ENCODE measurements at regions not wholly inside any gene's neighbourhood (a gene's known extent, or its start where the extent isn't known, plus 50 kb on each side); places are given as distances from the start of the nearest gene placed in this dataset.

DNA sequence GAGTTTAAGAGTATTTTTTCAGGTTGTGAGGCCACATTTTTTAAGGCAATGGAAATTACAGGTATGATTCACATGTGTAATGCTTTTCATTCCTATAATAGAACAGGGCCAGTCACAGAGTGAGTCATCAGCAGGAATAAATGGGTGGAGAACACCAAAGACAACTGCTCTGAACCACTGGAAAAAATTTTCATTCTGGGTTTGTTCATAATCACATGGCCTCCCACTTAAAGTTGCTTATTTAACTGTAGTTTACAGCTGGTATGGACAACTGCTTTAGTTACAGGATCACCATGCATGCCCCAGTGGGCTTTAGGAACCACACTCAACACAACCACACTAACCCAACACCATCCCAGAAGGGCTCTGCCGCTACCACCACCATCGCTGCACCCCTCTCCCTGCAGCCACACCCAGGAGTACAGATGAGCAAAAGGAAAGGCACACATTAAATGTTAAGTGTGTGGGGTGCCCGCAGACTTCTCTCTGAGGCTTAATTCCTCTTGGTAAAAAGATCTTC, 107.0 kb upstream of the DST start:
- Mint-ChIP-seq H3K4me3 (no peak overlapping the region), H3K9me3 (no peaks in the 10 kb centered on the region), H3K36me3 (ENCODE audit: low read depth) (no peaks in the 10 kb centered on the region), H3K27me3 (ENCODE audit: insufficient read depth, low read depth, poor library complexity) (peaks cover 6% of the 10 kb centered on the region), H3K27ac (peak overlapping the region; percentile 43; the same call in 1 of the 2 replicates), H3K4me1 (peaks cover 78% of the 10 kb centered on the region)
- Histone ChIP-seq H4K20me1 (replicated peaks; ENCODE audit: insufficient read depth) (no peaks in the 10 kb centered on the region), H3K36me3 (ENCODE audit: insufficient read depth) (no peaks in the 10 kb centered on the region), H3K79me2 (replicated peaks; ENCODE audit: insufficient read depth) (peaks cover 93% of the 10 kb centered on the region), H3K4me1 (ENCODE audit: insufficient read depth) (peaks cover 73% of the 10 kb centered on the region), H3F3A (replicated peaks; ENCODE audit: low read depth) (no peaks in the 10 kb centered on the region), H3K27me3 (ENCODE audit: insufficient read depth) (no peaks in the 10 kb centered on the region), H3K4me3 (no peak overlapping the region), H3K9me2 (ENCODE audit: insufficient read depth) (no peaks in the 10 kb centered on the region), H3K4me2 (no peak overlapping the region), H2AFZ (no peak overlapping the region), H3K27ac (ENCODE audit: low read depth) (no peak overlapping the region)
- ATAC-seq: no peak
- no peak for DNase-seq (ENCODE audit: low spot score)
- TF ChIP-seq, protein P1, sequence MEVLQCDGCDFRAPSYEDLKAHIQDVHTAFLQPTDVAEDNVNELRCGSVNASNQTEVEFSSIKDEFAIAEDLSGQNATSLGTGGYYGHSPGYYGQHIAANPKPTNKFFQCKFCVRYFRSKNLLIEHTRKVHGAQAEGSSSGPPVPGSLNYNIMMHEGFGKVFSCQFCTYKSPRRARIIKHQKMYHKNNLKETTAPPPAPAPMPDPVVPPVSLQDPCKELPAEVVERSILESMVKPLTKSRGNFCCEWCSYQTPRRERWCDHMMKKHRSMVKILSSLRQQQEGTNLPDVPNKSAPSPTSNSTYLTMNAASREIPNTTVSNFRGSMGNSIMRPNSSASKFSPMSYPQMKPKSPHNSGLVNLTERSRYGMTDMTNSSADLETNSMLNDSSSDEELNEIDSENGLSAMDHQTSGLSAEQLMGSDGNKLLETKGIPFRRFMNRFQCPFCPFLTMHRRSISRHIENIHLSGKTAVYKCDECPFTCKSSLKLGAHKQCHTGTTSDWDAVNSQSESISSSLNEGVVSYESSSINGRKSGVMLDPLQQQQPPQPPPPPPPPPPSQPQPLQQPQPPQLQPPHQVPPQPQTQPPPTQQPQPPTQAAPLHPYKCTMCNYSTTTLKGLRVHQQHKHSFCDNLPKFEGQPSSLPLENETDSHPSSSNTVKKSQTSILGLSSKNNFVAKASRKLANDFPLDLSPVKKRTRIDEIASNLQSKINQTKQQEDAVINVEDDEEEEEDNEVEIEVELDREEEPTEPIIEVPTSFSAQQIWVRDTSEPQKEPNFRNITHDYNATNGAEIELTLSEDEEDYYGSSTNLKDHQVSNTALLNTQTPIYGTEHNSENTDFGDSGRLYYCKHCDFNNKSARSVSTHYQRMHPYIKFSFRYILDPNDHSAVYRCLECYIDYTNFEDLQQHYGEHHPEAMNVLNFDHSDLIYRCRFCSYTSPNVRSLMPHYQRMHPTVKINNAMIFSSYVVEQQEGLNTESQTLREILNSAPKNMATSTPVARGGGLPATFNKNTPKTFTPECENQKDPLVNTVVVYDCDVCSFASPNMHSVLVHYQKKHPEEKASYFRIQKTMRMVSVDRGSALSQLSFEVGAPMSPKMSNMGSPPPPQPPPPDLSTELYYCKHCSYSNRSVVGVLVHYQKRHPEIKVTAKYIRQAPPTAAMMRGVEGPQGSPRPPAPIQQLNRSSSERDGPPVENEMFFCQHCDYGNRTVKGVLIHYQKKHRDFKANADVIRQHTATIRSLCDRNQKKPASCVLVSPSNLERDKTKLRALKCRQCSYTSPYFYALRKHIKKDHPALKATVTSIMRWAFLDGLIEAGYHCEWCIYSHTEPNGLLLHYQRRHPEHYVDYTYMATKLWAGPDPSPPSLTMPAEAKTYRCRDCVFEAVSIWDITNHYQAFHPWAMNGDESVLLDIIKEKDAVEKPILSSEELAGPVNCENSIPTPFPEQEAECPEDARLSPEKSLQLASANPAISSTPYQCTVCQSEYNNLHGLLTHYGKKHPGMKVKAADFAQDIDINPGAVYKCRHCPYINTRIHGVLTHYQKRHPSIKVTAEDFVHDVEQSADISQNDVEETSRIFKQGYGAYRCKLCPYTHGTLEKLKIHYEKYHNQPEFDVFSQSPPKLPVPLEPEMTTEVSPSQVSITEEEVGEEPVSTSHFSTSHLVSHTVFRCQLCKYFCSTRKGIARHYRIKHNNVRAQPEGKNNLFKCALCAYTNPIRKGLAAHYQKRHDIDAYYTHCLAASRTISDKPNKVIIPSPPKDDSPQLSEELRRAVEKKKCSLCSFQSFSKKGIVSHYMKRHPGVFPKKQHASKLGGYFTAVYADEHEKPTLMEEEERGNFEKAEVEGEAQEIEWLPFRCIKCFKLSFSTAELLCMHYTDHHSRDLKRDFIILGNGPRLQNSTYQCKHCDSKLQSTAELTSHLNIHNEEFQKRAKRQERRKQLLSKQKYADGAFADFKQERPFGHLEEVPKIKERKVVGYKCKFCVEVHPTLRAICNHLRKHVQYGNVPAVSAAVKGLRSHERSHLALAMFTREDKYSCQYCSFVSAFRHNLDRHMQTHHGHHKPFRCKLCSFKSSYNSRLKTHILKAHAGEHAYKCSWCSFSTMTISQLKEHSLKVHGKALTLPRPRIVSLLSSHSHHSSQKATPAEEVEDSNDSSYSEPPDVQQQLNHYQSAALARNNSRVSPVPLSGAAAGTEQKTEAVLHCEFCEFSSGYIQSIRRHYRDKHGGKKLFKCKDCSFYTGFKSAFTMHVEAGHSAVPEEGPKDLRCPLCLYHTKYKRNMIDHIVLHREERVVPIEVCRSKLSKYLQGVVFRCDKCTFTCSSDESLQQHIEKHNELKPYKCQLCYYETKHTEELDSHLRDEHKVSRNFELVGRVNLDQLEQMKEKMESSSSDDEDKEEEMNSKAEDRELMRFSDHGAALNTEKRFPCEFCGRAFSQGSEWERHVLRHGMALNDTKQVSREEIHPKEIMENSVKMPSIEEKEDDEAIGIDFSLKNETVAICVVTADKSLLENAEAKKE (CRISPR knock-in tag; IDR thresholded peaks at IDR 0.05): no peak
- TF ChIP-seq EZH2phosphoT487 (IDR thresholded peaks at IDR 0.05; ENCODE audit: unreplicated experiment): no peak
- no peak for TF ChIP-seq EZH2 (IDR thresholded peaks at IDR 0.05; ENCODE audit: low read depth, unreplicated experiment)
- no peak for TF ChIP-seq JUNB (IDR thresholded peaks at IDR 0.05; ENCODE audit: unreplicated experiment)
- TF ChIP-seq POLR2AphosphoS5 (IDR thresholded peaks at IDR 0.05; ENCODE audit: low read depth): no peak
- TF ChIP-seq STAT1 (IDR thresholded peaks at IDR 0.05; ENCODE audit: unreplicated experiment): no peak
- TF ChIP-seq, protein P2, sequence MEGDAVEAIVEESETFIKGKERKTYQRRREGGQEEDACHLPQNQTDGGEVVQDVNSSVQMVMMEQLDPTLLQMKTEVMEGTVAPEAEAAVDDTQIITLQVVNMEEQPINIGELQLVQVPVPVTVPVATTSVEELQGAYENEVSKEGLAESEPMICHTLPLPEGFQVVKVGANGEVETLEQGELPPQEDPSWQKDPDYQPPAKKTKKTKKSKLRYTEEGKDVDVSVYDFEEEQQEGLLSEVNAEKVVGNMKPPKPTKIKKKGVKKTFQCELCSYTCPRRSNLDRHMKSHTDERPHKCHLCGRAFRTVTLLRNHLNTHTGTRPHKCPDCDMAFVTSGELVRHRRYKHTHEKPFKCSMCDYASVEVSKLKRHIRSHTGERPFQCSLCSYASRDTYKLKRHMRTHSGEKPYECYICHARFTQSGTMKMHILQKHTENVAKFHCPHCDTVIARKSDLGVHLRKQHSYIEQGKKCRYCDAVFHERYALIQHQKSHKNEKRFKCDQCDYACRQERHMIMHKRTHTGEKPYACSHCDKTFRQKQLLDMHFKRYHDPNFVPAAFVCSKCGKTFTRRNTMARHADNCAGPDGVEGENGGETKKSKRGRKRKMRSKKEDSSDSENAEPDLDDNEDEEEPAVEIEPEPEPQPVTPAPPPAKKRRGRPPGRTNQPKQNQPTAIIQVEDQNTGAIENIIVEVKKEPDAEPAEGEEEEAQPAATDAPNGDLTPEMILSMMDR (conservative IDR thresholded peaks at IDR 0.05; ENCODE audit: low read depth in 2 of 2): no peak
- no peak for TF ChIP-seq ZNF114 (CRISPR knock-in tag; IDR thresholded peaks at IDR 0.05)
- no peak for TF ChIP-seq CREB1 (CRISPR knock-in tag; IDR thresholded peaks at IDR 0.05; ENCODE audit: low read depth)
- no peak for TF ChIP-seq NANOG (IDR thresholded peaks at IDR 0.05; ENCODE audit: borderline replicate concordance)
- no peak for TF ChIP-seq ZNF331 (CRISPR knock-in tag; IDR thresholded peaks at IDR 0.05; ENCODE audit: low read depth)
- TF ChIP-seq, protein P3, sequence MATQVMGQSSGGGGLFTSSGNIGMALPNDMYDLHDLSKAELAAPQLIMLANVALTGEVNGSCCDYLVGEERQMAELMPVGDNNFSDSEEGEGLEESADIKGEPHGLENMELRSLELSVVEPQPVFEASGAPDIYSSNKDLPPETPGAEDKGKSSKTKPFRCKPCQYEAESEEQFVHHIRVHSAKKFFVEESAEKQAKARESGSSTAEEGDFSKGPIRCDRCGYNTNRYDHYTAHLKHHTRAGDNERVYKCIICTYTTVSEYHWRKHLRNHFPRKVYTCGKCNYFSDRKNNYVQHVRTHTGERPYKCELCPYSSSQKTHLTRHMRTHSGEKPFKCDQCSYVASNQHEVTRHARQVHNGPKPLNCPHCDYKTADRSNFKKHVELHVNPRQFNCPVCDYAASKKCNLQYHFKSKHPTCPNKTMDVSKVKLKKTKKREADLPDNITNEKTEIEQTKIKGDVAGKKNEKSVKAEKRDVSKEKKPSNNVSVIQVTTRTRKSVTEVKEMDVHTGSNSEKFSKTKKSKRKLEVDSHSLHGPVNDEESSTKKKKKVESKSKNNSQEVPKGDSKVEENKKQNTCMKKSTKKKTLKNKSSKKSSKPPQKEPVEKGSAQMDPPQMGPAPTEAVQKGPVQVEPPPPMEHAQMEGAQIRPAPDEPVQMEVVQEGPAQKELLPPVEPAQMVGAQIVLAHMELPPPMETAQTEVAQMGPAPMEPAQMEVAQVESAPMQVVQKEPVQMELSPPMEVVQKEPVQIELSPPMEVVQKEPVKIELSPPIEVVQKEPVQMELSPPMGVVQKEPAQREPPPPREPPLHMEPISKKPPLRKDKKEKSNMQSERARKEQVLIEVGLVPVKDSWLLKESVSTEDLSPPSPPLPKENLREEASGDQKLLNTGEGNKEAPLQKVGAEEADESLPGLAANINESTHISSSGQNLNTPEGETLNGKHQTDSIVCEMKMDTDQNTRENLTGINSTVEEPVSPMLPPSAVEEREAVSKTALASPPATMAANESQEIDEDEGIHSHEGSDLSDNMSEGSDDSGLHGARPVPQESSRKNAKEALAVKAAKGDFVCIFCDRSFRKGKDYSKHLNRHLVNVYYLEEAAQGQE (IDR thresholded peaks at IDR 0.05; ENCODE audit: unreplicated experiment): no peak

All from GM23338 (cell line).